NCI-H774 (cell line): ENCODE measurements at regions not wholly inside any gene's neighbourhood (a gene's known extent, or its start where the extent isn't known, plus 50 kb on each side); places are given as distances from the start of the nearest gene placed in this dataset.

ENCODE experiments used
- DNase-seq: peaks from one replicate; lab custom pipeline; 2025; lab: John Stamatoyannopoulos, UW

GRCh38 chr13:85663856-85664255 lies 135.4 kb downstream of the SLITRK6 start:
- no peak for DNase-seq

- DNase-seq = no peak
These were observed 137.0 kb downstream of the SLITRK6 start for GRCh38 chr13:85662186-85662585.

DNA sequence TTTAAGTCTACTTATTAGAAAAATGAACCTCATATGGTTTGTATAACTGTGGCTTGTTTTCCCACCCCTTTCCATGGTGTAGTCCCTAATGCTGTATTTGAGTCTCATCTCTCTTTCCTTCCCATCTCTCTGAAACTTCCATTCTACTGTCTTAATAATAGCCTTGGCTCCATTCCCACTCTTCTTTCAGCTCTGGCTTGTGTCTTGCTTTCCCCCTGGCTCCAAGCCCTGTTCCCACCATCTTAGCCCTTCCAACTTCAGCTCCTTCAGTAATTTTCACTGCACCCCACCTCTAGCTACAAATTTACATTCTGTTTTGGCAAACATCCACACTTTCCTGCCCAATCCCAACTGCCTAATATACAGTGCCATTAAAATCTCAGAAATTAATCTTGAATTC lies 137.5 kb downstream of the SLITRK6 start:
- DNase-seq = no peak

DNA sequence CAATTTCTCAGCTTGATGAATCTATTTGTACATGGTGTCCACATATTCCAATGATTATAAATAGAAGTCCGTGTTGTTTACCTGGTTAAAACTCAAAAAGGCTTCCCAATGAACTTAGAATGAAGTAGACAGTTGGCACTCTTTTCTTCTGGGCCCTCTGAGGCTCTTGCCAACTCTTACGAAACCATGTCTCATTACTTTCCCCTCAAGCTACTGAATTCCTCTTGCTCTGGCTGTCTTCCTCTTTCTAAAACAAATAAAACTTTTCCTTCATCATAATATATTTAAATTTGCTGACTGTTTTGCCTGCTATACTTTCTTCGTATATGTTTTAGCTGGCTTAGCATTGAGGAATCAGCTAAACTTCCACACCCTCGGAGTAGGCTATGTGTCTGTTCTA lies 139.7 kb downstream of the SLITRK6 start:
- no peak for DNase-seq

GRCh38 chr13:85657942-85658341 lies 141.3 kb downstream of the SLITRK6 start:
- DNase-seq = no peak

DNA sequence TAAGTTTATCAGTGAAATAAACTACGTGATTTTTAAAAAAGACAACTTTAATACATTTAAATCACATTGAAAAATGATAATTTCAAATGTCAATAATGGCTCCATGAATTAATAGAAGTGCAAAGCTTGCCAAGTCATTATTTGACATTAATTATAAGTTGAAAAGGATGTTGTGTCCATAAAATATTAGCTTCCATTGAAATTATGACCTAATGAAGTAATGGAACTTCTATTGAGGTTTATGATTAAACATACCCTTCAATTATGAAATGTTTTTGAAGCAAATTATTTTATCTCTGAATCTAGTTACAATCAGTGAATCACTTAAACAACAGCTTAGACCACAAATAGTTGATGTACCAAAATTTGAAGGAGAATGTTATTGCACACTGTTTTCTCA lies 144.2 kb downstream of the SLITRK6 start:
- no peak for DNase-seq

DNA sequence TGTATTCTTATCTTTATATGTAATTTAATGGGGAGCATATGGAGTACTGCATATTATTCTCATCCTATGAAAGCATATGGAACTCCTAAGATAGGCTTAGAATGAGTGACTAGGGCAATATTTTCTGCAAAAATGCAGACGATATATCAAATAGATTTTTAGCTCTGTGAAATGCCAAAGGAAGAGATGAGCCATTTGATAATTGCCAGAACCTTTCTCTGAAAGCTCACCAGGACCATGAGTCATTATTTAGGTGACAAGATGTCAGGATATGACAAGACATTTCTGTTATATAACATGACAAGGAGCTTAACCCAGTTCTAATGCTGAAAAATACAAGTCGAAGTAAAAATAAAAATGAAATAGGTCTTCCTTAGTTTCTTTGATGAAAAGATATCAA lies 145.0 kb downstream of the SLITRK6 start:
- DNase-seq = no peak

DNA sequence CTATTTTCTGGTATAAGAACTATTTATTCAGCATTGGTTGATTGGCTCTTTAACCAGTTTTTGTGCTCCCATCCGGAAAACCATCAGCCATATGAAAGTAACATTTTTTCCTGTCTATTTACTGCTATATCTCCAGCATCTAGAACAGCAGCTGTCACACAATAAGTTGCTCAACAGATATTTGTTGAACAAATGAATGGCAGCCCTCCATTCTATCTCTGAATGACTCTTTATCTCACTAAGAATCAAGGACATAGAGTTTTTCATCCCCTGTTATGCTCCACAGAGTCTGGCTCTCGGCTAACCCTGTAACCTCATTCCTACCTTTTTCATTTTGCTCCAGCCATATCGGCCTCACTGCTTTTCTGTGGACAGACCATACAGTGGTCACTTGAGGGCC lies 145.5 kb downstream of the SLITRK6 start:
- no peak for DNase-seq

DNA sequence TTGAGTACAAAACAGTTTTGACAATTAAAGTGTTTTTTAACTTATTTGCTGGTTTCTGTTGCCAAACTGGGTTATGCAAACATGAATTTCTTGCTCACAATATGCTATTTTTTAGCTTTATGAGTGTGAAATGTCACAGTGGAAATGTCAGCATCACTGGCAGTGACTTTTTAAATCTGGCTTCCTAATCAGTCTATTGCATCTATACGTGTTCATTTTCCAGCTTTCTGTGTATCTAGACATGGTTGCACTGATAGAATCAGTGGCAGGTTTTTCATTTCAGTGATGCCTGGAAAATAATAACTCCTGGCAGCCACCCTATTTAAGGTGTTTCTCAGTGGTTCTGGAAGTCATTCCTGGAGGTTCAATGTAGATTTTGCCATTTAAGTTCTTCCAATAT lies 146.7 kb downstream of the SLITRK6 start:
- DNase-seq = no peak

DNA sequence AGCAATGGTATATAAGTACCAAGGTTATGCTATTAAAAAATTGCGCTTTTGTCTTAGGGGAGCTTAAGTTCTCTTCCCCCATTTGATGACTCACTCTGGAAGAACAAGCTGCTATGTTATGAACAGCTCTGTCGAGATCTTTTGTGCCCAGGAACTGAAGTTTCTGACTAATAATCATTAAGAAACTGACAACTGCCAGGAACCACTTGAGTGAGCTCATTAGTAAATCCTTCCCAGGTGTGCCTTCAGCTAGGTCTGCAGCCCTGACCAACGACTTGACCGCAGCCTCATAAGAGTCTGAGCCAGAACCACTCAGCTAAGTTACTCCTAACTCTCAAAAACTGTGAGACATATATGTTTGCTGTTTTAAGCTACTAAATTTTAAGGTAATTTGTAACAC lies 147.8 kb downstream of the SLITRK6 start:
- no peak for DNase-seq

DNA sequence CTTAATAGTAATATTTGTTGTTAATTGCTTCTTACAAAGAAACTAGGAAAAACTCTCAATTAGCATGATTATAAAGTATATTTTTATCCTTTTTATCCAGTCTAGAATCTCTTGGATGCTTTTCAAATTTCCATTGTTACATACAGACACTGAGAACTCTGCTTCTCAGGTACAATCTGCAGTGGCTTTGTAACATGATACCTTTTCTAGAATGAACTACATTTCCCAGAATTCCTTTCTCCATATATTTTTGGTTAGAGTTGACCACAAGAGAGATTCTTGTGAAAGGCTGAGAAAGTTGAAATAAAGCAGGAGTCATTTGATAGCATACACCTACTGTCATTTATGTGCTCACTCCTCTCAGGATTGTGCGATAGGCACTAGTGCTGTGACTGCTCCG lies 148.6 kb downstream of the SLITRK6 start:
- DNase-seq = no peak

DNA sequence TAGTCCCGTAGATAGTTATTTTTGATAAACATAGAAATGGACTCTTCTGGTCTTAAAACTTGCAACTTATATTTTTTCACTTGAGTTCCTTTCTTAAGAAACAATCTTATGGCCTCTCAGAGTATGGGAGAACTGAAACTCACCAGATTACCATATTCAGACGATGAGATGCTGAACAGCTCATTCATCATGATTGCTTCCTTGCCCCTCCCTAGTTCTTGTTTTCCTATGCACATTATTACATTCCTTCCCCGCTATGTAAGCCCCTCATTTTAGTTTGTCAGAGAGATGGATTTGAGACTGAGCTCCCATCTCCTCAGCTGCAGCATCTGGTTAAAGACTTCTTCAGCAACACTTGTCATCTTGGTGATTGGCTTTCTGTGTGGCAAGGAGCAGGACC lies 158.5 kb downstream of the SLITRK6 start:
- DNase-seq = no peak

- no peak for DNase-seq
These were observed 160.3 kb downstream of the SLITRK6 start for GRCh38 chr13:85638815-85639393.

- no peak for DNase-seq
These were observed 161.0 kb downstream of the SLITRK6 start for GRCh38 chr13:85638265-85638664.

DNA sequence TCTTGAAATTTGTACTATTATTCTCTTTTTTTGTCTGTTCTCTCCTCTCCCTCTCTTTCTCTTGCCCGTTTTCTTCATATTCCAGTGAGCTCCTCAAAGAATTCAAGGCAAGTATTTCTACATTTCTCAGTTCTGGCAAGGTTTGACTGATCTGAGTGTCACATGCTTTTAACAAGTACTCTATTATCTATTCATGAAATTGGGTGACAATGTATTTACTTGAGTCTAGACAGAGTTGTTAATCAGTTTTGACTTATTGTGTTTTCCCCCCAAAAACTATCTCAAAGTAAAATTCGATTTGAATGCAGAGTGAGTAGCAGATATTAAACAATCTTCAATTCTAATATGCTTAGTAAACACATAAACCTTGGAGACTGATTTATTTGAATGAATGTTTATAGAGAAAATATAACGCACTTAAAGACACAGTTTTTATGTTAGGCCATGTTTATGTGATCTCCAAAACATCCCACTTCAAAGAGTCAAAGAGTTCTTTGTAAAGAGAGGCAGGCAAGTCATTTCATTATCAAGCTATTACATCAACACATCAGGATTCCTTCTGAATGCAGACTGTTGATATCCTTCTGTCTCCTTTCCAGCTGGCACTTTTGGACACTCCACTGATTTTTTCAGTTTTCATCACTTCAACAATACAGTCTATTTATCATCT lies 166.6 kb downstream of the SLITRK6 start:
- no peak for DNase-seq

- no peak for DNase-seq
These were observed 167.4 kb downstream of the SLITRK6 start for GRCh38 chr13:85631801-85632200.

GRCh38 chr13:85626603-85627002 lies 172.6 kb downstream of the SLITRK6 start:
- no peak for DNase-seq

DNA sequence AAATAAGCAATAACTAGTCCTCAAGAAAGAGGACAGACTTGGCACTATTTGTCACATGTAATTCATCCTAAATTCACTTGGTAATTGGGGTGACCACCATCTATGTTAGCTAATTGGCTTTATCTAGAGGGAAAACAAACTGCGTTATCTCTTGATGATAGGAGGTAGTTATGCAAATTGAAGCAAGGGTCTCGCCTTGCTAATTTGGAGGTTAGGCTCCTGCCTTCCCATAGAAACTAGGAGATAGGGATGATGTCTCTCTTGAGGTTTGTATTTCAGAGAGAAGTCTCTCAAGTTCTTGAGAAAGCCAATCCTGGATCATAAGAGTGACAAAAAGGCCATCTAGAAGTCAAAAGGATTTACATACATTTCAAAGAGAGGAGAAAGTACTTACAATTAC lies 179.9 kb downstream of the SLITRK6 start:
- DNase-seq = no peak

GRCh38 chr13:85618521-85618920 lies 180.7 kb downstream of the SLITRK6 start:
- DNase-seq = no peak

DNA sequence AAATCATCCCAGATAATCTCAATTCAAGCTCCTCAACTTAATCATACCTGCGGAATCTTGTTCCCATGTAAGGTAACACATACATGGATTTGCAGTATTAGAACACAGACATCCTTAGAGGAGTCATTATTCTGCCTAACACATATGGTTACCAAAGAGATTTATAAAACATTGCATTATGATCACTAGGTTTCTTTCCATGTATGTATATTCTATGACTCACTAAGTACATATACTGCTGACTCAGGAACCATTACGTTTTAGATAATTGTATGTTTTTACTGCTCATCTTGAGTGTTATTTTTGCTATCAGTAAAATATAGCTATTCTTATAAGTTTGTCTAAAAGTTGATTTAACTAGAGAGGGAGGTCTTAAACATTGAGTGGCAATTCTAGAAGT lies 182.9 kb downstream of the SLITRK6 start:
- DNase-seq = no peak

- DNase-seq = no peak
These were observed 184.2 kb downstream of the SLITRK6 start for GRCh38 chr13:85615031-85615430.

DNA sequence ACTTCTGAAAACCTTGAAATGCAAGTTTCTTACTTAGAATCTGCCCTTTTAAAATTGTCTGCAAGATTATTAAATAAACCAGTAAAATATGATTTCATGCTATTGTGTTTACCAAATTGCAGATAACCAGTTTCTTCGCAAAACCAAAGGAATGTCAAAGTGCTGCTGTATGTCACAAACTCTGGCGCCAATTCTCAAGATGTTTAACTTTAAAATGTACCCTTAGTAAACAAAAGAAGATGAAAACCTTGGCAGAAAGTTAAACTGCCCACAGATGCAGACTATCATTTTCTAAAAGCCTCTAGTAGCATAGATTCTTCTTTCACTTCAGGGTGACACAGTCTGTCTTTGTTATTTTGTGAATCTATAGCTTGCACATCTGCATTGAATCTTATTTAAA lies 189.2 kb downstream of the SLITRK6 start:
- no peak for DNase-seq

- no peak for DNase-seq
These were observed 190.9 kb downstream of the SLITRK6 start for GRCh38 chr13:85608255-85608829.

DNA sequence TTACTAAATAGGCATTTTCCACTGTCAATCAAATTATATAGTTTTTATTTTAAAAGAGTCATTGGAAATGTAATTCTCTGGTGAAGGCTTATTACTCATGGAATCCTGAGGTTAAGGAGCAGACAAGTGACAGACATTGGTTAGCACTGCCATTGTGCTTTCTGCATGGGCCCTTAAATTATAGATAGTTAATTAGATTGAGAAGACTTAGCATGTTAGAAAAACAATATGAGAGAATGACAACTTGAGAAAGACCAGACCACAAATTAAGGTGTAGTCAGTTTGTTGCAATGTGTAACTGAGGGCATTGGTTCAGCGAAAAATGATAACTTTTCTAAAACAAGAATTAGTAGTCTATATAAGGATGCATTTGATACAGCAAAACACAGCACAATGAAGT lies 195.5 kb downstream of the SLITRK6 start:
- DNase-seq = no peak
